ENCODE measurements at regions not wholly inside any gene's neighbourhood (a gene's known extent, or its start where the extent isn't known, plus 50 kb on each side); places are given as distances from the start of the nearest gene placed in this dataset.

DNA sequence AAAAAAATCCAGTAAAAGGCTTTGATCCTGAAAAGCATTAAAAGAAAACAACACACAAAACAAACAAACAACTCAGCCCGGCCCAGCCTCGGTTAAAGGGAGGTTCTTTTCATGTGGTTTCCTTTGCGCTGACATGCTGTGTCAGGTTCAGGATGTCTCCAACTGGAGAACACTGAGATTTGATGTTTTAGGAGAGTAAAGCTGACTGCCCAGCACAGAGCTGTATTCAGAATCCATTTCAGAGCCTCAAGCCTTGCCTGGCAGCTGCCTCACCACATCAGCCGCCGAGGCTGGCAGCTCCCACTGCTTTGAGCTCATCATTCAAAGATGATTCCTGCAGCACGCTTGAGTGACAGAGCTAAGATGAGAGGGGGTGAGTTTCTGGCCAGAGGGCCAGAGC is 205.8 kb upstream of the LYZL1 start:
- TF ChIP-seq, protein P1, sequence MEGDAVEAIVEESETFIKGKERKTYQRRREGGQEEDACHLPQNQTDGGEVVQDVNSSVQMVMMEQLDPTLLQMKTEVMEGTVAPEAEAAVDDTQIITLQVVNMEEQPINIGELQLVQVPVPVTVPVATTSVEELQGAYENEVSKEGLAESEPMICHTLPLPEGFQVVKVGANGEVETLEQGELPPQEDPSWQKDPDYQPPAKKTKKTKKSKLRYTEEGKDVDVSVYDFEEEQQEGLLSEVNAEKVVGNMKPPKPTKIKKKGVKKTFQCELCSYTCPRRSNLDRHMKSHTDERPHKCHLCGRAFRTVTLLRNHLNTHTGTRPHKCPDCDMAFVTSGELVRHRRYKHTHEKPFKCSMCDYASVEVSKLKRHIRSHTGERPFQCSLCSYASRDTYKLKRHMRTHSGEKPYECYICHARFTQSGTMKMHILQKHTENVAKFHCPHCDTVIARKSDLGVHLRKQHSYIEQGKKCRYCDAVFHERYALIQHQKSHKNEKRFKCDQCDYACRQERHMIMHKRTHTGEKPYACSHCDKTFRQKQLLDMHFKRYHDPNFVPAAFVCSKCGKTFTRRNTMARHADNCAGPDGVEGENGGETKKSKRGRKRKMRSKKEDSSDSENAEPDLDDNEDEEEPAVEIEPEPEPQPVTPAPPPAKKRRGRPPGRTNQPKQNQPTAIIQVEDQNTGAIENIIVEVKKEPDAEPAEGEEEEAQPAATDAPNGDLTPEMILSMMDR (conservative IDR thresholded peaks at IDR 0.05; ENCODE audit: low read length), result no peak
- no peak for TF ChIP-seq EZH2phosphoT487 (IDR thresholded peaks at IDR 0.05; ENCODE audit: borderline replicate concordance)

Measured in Loucy (cell line).